ENCODE measurements at regions not wholly inside any gene's neighbourhood (a gene's known extent, or its start where the extent isn't known, plus 50 kb on each side); places are given as distances from the start of the nearest gene placed in this dataset.

GRCh38 chr6:133632206-133632605 is 256.7 kb upstream of the TCF21 start:
- WGBS, 4 donors: 29 to 32% (median 30%) methylated on average over 2 of the region's 2 CpGs
- Histone ChIP-seq H3K27me3 (no peaks in the 10 kb centered on the region), H3K36me3 (no peaks in the 10 kb centered on the region), H3K4me3 (no peak overlapping the region), H3K27ac (no peak overlapping the region), H3K4me1 (peaks cover 0 to 6% (median 0%) of the 10 kb centered on the region in 12 donors), H3K9me3 (no peaks in the 10 kb centered on the region)
- DNase-seq (no peak), ATAC-seq (no peak)
- TF ChIP-seq POLR2A (IDR thresholded peaks at IDR 0.05): no peak
- no peak for TF ChIP-seq CTCF (IDR thresholded peaks at IDR 0.05)
- intact Hi-C loops (cut with DNase I): loop anchor here in 1 of 10 donors (10.0 kb wide), 1 partner anchor 103 kb away; no protein-coding TSS in a partner anchor

GRCh38 chr6:133632906-133633305 is 256.0 kb upstream of the TCF21 start:
- Histone ChIP-seq H3K4me3 (no peak overlapping the region), H3K9me3 (no peaks in the 10 kb centered on the region), H3K36me3 (no peaks in the 10 kb centered on the region), H3K4me1 (peaks cover 0 to 7% (median 0%) of the 10 kb centered on the region in 12 donors), H3K27ac (no peak overlapping the region), H3K27me3 (no peaks in the 10 kb centered on the region)
- WGBS, 4 donors: 44 to 65% (median 58%) methylated on average over 2 of the region's 2 CpGs
- DNase-seq (no peak), ATAC-seq (no peak)
- TF ChIP-seq POLR2A (IDR thresholded peaks at IDR 0.05) (no peak), CTCF (IDR thresholded peaks at IDR 0.05) (no peak)
- intact Hi-C loops (cut with DNase I): loop anchor here in 1 of 10 donors (10.0 kb wide), 1 partner anchor 102 kb away; no protein-coding TSS in a partner anchor

GRCh38 chr6:133634474-133634873 is 254.4 kb upstream of the TCF21 start:
- Histone ChIP-seq H3K9me3 (peaks cover 0 to 6% (median 0%) of the 10 kb centered on the region in 12 donors), H3K27me3 (no peaks in the 10 kb centered on the region)
- no peak for DNase-seq

GRCh38 chr6:133635447-133635846 is 253.5 kb upstream of the TCF21 start:
- TF ChIP-seq POLR2A (IDR thresholded peaks at IDR 0.05) (no peak), CTCF (IDR thresholded peaks at IDR 0.05) (no peak)
- Histone ChIP-seq H3K4me1 (peaks cover 0 to 11% (median 0%) of the 10 kb centered on the region in 12 donors), H3K27me3 (no peaks in the 10 kb centered on the region), H3K4me3 (no peak overlapping the region), H3K36me3 (no peaks in the 10 kb centered on the region), H3K9me3 (peaks cover 0 to 6% (median 0%) of the 10 kb centered on the region in 12 donors), H3K27ac (no peak overlapping the region)
- no peak for DNase-seq
- intact Hi-C loops (cut with DNase I): loop anchor here in 1 of 10 donors (10.0 kb wide), 1 partner anchor 99 kb away; no protein-coding TSS in a partner anchor
- WGBS, 4 donors: 63 to 76% (median 71%) methylated on average over 2 of the region's 2 CpGs
- ATAC-seq: no peak

More at GRCh38 chr6:133634474-133634873, 254.4 kb upstream of the TCF21 start:
- WGBS, 4 donors: 66 to 84% (median 73%) methylated on average over 3 of the region's 3 CpGs
- Histone ChIP-seq H3K27ac (no peak overlapping the region), H3K36me3 (no peaks in the 10 kb centered on the region), H3K4me1 (peaks cover 0 to 11% (median 0%) of the 10 kb centered on the region in 12 donors), H3K4me3 (no peak overlapping the region)
- no peak for ATAC-seq
- intact Hi-C loops (cut with DNase I): loop anchor here in 1 of 10 donors (10.0 kb wide), 1 partner anchor 100 kb away; no protein-coding TSS in a partner anchor
- TF ChIP-seq CTCF (IDR thresholded peaks at IDR 0.05) (no peak), POLR2A (IDR thresholded peaks at IDR 0.05) (no peak)

All from heart left ventricle (tissue), 16 donors.